ENCODE measurements at regions not wholly inside any gene's neighbourhood (a gene's known extent, or its start where the extent isn't known, plus 50 kb on each side); places are given as distances from the start of the nearest gene placed in this dataset.
"Not testable (repeated sequence)": the region's sequence is repeated elsewhere in the genome, so short reads cannot be mapped to it uniquely, and the experiment has no call there.

DNA sequence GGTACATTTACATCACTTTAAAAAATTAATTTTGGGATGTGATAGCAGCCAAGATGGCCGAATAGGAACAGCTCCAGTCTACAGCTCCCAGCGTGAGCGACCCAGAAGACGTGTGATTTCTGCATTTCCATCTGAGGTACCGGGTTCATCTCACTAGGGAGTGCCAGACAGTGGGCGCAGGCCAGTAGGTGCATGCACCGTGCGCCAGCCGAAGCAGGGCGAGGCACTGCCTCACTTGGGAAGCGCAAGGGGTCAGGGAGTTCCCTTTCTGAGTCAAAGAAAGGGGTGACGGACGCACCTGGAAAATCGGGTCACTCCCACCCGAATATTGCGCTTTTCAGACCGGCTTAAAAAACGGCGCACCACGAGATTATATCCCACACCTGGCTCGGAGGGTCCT is 233.2 kb downstream of the PLOD2 start:
- not testable (repeated sequence) for DNase-seq (ENCODE audit: low read depth)

DNA sequence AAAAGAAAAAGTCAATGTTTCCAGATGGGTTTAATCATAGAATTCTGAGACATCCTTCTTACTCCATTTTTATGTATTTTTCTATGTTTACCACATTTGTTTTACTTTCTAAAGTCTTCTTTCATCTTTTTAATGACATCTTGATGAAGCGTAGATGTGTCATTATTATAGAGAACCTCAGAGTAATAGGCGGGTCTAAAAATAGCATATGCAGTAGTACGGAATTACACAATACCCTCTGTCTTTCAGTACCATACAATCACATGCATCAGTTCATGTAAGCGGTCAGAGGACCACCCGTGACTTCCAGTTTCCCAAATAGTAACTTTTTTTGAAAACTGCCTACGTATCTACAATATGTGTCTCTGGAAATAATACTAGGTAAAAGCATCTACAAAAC is 224.0 kb downstream of the PLOD2 start:
- DNase-seq (ENCODE audit: low read depth), result peak; percentile 7

DNA sequence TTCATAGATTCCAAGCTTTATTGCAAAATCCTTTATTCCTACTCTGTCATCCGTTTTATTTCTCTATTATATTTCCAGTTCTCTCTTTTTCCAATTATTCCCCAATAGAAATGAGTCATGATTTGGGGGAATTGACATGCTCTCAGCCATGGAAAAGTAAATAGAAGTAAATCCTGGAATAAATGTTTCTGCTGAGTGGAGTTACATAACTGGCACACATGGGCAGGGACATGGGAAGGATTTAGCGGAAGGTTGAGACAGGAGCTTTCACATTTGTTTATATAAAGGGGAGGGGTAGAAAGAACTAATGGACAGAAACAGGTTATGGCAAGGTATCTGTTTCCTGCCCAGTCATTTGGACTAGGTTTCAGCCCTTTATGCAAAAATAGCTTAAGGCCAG is 221.6 kb downstream of the PLOD2 start:
- no peak for DNase-seq (ENCODE audit: low read depth)

DNA sequence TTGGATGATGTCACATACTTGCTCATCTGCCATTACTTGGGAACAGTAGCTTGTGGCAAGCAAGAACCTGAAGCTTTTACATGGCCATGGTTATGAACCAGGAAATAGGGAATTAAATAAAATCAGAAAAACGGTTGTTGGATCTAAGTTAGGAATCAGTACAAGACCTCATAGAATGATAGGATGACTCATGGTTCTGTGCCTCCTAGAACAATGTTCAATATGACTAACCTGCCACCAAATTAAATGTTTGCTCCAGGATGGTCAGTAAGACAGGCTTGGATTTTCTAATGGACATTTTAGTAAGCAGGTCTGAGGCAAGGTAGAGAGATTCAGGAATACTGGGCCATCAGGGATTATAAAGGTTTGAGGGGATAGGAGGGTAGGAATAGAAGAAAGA is 218.9 kb downstream of the PLOD2 start:
- DNase-seq (ENCODE audit: low read depth), result no peak

DNA sequence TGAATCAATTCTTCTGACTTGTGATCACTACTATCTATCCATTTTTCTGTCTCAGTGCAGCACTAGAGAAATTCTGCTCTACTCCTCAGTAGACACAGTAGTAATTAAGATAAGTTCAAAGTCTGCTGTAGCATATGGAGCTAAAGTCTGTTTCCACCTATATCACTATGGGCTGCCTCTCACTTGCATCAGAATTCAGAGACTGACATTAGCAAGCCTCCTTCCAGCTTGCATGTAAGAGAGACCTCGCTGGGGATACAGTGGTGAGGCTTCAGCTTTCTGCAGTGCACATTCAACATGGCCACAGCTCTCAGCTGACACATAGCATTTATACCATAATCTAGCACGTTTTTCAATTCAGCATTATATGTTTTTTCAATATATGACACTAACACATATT is 217.0 kb downstream of the PLOD2 start:
- DNase-seq (ENCODE audit: low read depth), result no peak

DNA sequence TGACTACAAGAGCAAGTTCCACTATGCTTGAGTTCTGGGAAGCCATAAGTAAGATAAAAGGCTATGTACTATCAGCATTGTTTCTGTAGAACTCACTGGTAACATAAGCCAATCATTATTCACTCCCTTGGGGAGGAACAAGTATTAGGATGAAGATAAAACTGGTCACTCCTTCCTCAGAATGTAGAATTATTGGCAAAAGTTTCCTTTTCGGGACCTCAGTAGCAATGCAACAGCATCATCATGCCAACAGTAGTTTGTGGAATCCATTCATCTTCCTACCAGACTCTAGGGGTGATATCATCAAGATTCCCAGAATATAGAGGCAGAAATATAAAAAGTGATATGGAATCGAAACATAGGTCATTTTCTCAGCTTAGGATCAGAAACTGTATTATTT is 209.5 kb downstream of the PLOD2 start:
- DNase-seq (ENCODE audit: low read depth), result no peak

DNA sequence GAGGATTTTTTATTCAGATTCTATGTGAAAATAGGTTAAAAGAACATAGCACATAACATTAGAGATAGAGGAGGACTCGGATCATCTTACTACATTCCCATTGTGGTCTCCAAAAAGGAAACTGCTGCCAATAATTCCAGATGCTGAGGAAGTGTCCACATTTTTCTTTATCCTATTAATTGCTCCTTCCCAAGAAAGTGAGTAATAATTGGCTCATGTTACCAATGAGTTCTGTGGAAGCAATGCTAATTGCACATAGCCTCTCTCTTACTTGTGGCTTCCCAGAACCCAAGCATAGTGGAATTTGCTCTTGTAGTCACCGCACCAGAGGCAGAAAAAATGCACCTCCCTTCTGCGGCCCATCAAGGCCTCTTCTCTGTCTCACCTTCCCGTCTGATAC is 208.4 kb downstream of the PLOD2 start:
- peak; percentile 80 for DNase-seq (ENCODE audit: low read depth)

DNA sequence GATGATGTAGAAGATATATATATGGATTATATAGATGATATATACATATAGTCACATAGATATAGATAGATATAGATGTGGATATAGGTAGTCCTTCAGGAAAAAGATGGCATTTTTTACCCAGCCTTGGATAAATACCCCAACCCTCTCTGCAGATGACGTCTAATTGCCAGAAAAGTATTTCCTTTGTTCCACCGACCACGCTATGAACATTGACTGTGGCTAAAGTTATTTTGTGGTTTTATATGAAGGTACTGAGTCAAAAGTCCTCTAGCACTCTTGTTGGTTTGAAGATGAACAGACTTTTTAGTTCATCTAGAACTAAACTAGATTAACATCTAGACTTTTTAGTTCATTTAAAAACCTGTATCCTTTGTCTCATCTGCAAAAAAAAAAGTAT is 207.7 kb downstream of the PLOD2 start:
- DNase-seq (ENCODE audit: low read depth), result no peak

DNA sequence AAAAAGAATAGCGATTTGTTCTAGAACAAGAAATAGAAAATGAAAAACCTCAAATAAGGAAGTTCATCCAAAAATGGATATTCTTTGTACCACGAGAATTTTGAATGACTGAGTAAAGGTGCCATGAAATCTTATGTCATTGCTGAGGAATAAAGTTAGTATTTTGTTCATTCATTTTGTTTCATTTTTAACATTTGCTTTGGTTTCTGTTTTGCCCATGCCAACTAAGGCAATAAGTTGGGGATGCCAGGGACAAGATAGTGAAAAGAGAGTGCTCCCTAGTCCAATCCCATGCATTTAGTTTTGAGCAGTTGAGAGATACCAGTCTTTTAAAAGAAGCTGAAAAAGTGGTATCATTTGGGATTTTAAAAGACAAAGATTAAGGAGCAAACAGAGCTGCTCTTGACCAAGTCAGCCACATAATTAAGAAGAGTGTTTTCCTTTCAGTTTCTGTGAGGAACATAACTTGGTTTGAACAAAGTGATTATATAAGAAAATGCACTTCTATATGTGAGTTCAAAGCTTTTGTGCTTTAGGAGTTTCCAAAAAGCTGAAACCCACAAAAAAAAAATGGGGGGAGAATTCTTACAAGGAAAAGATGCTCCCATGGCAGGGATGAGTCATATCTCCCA is 201.4 kb downstream of the PLOD2 start:
- DNase-seq (ENCODE audit: low read depth), result no peak

DNA sequence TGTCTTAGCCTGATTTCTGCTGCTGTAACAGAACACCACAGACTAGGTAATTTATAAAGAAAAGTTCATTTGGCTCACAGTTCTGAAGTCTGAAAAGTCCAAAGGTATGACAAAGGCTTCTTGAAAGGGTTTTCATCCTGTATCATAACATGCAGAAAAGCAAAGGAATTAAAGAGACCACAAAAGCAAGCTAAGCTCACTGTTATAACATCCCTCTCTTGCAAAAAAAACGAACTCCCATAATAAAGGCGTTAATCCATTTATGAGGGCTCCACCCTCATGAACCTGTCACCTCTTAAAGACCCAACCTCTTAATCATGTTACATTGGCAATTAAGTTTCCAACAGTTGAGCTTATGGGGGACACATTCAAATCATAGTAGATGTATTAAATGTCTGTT is 197.9 kb downstream of the PLOD2 start:
- DNase-seq (ENCODE audit: low read depth), result no peak

DNA sequence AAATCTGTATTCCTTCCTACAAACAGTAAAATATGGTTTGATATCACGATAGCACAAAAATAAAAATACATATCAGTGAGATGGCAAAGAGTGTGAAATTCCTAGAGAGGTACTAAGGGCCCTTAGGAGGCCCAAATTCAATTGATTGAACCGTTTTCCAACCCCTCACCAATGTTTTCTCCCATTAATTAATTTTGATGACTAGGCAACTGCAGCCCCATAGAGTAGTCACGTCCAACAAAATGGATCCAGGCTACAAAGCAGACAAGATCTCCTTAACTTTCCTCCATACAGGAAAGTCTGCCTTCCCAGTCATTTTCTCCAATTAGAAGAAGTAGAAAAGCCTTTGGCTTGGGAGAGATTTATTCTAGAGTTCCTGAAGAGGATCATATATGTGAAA is 193.9 kb downstream of the PLOD2 start:
- no peak for DNase-seq (ENCODE audit: low read depth)

DNA sequence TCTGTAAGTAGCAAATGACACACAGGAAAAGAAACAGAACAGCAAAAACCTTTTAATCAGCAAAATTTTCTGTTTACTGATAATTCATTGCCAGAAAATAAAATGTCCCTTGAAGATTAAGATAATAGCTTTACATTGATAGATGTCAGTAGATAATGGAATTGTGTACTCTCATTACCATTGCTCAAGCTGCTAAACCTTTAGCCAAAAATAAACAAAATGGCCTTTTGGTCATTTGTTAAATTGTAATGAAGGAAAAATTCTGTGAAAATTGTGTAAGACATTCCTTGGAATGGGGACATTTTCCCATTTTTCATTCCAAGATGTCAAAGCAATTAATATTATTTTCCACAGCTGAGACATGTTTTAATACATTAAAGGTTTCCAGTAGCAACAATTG is 189.8 kb downstream of the PLOD2 start:
- DNase-seq (ENCODE audit: low read depth), result no peak

DNA sequence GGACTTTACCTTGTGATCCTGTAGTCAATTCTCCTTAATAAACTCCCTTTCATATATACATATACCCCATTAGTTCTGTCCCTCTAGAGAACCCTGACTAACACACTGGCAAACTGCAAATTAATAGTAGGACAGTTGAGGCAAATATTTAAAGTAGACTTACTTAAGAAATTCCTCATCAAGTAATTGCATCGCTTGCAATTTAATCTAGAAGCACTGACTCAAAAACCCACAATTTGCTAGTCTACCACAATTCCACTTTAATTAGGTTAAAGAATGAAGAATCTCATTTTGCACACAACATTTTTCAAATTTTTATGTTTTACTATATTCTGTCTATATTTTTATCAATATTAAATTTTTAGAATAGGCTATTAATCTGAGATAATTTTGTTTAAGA is 188.1 kb downstream of the PLOD2 start:
- DNase-seq (ENCODE audit: low read depth), result no peak

DNA sequence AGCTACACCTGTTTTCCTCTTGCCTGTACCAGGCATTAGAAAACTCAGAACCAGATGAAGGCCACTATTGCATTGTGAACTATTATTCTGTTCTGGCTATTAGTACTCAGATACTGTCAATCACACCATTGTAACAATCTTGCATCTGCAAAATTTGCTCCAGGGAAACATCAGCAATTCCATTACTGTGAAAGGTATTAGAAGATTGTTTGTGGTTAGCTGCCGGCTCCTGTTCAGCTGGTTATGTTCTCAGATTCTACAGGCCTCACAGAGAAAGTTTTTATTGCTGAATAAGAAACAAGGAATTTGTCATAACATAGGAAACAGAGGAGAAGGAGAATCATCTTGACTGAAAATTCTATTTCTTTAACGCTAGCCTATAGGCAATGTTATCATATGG is 179.9 kb downstream of the PLOD2 start:
- no peak for DNase-seq (ENCODE audit: low read depth)

DNA sequence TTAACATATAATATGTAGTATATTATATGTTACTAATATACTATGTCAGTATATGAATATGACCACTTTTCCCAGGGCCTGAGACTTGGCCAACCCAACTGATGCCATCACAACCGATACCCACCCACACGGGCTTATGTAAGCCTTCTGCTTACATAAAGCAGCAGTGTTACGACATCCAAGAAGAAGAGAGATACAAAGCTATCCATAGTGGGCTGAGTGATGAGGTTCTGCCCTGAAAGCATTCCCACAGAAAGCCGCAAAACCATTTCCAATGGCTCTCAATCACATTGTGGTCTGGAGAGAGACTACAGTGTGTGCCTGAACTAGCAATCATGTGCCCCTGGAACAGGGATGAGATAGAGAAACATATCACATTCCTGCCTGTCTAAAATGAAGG is 177.9 kb downstream of the PLOD2 start:
- DNase-seq (ENCODE audit: low read depth), result no peak

Measured in GM04503 (cell line).